Upper lobe of left lung (tissue), 6 donors: ENCODE measurements at regions not wholly inside any gene's neighbourhood (a gene's known extent, or its start where the extent isn't known, plus 50 kb on each side); places are given as distances from the start of the nearest gene placed in this dataset.
A peak's percentile ranks its signal among the peaks of the same experiment; 100 is the strongest.

Experiments
- ATAC-seq, 2 donors: fragments of 200-7000 bp; cut with Tn5 transposase; one replicate each; pipeline ENCODE4 v1.9.1; 2022; ENCODE audit warnings: mild to moderate bottlenecking in 2 of 2, moderate library complexity in 2 of 2; ENCODE audit not compliant: low FRiP score in 2 of 2
- DNase-seq, 2 donors: peaks; one replicate each; pipeline ENCODE4 v3.0.0-alpha.2; 2019 to 2020
- H3K27ac ChIP-seq, 4 donors: fragments of 200-600 bp; sonication (generic); one replicate each; pipeline ENCODE4 v1.5.1; 2016 to 2019
- H3K27me3 ChIP-seq, 4 donors: fragments of 200-600 bp; sonication (generic); one replicate each; pipeline ENCODE4 v1.5.1; 2017 to 2019
- H3K36me3 ChIP-seq, 4 donors: fragments of 200-600 bp; sonication (generic); one replicate each; pipeline ENCODE4 v1.5.1; 2016 to 2019
- H3K4me1 ChIP-seq, 4 donors: fragments of 200-600 bp; sonication (generic); one replicate each; pipeline ENCODE4 v1.5.1; 2018 to 2019
- H3K4me3 ChIP-seq, 4 donors: fragments of 200-600 bp; sonication (generic); one replicate each; pipeline ENCODE4 v1.5.1; 2017 to 2019; ENCODE audit warnings: mild to moderate bottlenecking in 2 of 4, moderate library complexity in 1 of 4
- H3K9me3 ChIP-seq, 4 donors: fragments of 200-600 bp; sonication (generic); one replicate each; pipeline ENCODE4 v1.5.1; 2018 to 2019
- EP300 ChIP-seq, 4 donors: sonication (generic); formaldehyde crosslinking; IDR thresholded peaks; one replicate each; pipeline ENCODE4 v1.5.1; 2017; ENCODE audit warnings: antibody characterized with exemption in 4 of 4, control low read depth in 2 of 4
- POLR2A ChIP-seq, 4 donors: fragments of 450-650 bp; IDR thresholded peaks; one replicate each; pipeline ENCODE4 v1.5.1; 2016 to 2017; ENCODE audit warnings: antibody characterized with exemption in 4 of 4, mild to moderate bottlenecking in 2 of 4
- POLR2AphosphoS5 ChIP-seq, 2 donors: sonication (generic); formaldehyde crosslinking; IDR thresholded peaks; one replicate each; pipeline ENCODE4 v1.5.1; 2017; ENCODE audit warnings: antibody characterized with exemption in 2 of 2
- whole genome bisulfite sequencing, 2 donors: methylation state at CpG; one replicate each; pipeline ENCODE4 v1.1.5; 2017 to 2018; 5-methylcytosine and 5-hydroxymethylcytosine counted together
- TF ChIP-seq, protein P1 (sequence below), 6 experiments: fragments of 450-650 bp in 4 of 6; fragments of 200-600 bp in 2 of 6; sonication (generic) in 2 of 6; IDR thresholded peaks; one replicate each; pipeline ENCODE4 v1.5.1; 2016 to 2019; ENCODE audit warnings: antibody characterized with exemption in 6 of 6
- donor health status: DM: no; HTN: no; CAD: no; lungs with moderate emphysema.
- donor health status: DM: no; HTN: yes; CAD: no; lungs with severe emphysema.

DNA sequence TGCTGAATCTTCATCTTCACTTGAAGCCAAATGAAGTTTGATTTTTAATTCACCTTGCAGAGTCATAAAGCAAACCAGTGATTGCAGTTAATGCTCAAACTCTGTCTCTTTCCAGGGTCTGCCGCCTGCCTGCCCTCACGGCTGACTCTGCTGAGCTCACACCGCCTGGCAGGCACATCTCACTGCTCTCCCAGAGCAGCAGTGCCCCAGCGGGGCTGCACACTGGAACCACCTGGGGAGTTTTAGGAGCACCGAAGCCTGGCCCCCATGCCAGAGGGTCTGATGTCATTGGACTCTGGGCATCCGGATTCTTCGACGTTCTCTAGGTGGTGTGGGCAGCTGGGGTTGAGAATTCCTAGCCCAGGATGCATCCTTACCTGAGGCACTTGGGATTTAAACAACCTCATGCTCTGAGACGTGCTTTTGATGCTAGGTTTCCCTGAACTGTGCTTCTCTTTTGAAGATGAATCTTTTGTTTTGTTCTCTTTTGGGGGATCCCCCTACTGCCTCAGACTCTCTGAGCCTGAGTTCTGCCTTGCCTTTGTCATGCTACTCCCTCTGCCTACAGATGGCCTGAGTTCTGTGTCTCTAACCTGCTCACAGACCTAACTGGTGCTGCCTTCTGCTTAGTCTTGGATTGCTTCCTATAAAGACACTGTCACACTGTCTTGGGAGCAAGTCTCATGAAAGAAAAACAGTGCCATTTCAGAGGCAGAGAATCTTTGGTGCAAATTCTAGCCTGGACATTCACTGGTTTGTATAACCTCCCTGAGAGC lies 438.1 kb upstream of the CCL2 start:
- H3K27ac ChIP-seq: no peak overlapping the region
- H3K4me3 ChIP-seq: no peak overlapping the region
- ATAC-seq: no peak
- H3K9me3 ChIP-seq: no peaks in the 10 kb centered on the region
- DNase-seq: peak in 1 of 2 donors; percentile 26
- TF ChIP-seq POLR2AphosphoS5 (IDR thresholded peaks at IDR 0.05) (no peak), EP300 (IDR thresholded peaks at IDR 0.05) (no peak)
- no peaks in the 10 kb centered on the region for H3K36me3 ChIP-seq
- peaks cover 0 to 4% (median 0%) of the 10 kb centered on the region in 4 donors for H3K4me1 ChIP-seq
- WGBS, 2 donors: 71% methylated on average over 9 of the region's 9 CpGs
- no peaks in the 10 kb centered on the region for H3K27me3 ChIP-seq

DNA sequence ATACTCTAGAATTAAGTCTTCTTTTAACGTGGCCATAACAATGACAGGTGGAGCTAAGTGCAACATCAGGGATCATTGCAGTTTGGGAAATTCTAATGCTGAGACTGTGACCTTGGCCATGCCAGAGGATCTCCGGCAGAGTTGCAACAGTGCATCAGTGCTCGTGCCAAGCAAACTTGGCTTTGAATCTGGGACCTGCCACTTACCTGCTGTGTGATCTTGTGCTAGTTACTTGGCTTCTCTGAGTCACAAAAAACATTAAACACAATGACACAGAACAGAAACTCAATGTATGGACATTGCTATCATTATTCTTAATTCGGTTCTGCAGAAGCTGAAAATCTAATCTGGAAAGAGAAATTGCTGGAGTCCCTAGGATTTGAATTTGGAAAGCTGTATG lies 435.5 kb upstream of the CCL2 start:
- Histone ChIP-seq H3K9me3 (no peaks in the 10 kb centered on the region), H3K27ac (no peak overlapping the region), H3K4me3 (no peak overlapping the region), H3K4me1 (no peaks in the 10 kb centered on the region), H3K27me3 (no peaks in the 10 kb centered on the region), H3K36me3 (no peaks in the 10 kb centered on the region)
- ATAC-seq (no peak), DNase-seq (no peak)
- WGBS, 2 donors: 80 to 83% methylated on average over 4 of the region's 4 CpGs
- TF ChIP-seq POLR2A (IDR thresholded peaks at IDR 0.05) (no peak), POLR2AphosphoS5 (IDR thresholded peaks at IDR 0.05) (no peak), EP300 (IDR thresholded peaks at IDR 0.05) (no peak)
- TF ChIP-seq, protein P1, sequence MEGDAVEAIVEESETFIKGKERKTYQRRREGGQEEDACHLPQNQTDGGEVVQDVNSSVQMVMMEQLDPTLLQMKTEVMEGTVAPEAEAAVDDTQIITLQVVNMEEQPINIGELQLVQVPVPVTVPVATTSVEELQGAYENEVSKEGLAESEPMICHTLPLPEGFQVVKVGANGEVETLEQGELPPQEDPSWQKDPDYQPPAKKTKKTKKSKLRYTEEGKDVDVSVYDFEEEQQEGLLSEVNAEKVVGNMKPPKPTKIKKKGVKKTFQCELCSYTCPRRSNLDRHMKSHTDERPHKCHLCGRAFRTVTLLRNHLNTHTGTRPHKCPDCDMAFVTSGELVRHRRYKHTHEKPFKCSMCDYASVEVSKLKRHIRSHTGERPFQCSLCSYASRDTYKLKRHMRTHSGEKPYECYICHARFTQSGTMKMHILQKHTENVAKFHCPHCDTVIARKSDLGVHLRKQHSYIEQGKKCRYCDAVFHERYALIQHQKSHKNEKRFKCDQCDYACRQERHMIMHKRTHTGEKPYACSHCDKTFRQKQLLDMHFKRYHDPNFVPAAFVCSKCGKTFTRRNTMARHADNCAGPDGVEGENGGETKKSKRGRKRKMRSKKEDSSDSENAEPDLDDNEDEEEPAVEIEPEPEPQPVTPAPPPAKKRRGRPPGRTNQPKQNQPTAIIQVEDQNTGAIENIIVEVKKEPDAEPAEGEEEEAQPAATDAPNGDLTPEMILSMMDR (IDR thresholded peaks at IDR 0.05): no peak

DNA sequence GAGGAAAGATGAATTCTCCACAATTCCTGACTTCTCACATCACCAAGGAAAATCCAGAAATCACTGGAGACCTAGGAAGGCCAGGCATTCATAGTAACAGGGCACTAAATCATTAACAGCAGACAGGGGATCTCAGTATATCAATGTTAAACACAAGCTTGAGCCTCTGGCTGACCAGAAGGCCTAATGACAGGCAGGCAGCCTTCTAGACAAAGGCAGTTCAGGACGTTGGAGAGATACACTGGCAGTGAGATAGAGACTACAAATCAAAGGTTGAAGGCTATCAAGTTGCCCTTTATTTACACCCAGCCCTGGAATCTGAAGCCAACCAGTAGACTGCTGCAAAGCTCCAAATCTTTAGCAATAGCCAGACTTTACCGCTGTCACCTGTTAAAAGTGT lies 422.8 kb upstream of the CCL2 start:
- WGBS, 2 donors: 48 to 54% methylated on average over 2 of the region's 2 CpGs
- TF ChIP-seq, protein P1 (IDR thresholded peaks at IDR 0.05): no peak
- no peak for TF ChIP-seq EP300 (IDR thresholded peaks at IDR 0.05)
- no peak for TF ChIP-seq POLR2A (IDR thresholded peaks at IDR 0.05)
- TF ChIP-seq POLR2AphosphoS5 (IDR thresholded peaks at IDR 0.05): no peak
- Histone ChIP-seq H3K36me3 (no peaks in the 10 kb centered on the region), H3K4me1 (no peaks in the 10 kb centered on the region), H3K9me3 (no peaks in the 10 kb centered on the region), H3K27me3 (no peaks in the 10 kb centered on the region), H3K27ac (no peak overlapping the region), H3K4me3 (no peak overlapping the region)
- no peak for ATAC-seq
- no peak for DNase-seq

DNA sequence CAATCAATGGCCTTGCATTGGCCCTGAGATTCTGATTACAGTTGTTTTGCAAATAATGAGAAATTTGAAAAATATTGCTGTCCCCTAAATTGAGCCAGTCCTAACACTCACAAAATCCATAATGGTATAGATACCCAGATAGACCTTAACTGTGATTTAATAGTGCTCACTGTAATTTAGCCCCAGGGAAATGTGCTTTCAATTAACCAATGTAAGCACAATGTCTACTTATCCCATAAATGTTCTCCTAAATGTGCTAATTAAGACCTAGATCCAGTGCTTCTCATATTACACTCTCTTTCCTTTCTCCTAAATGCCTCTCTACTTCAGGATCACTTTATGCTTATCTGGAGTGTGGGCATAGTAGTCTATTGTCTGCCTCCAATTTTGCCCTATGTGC lies 417.8 kb upstream of the CCL2 start:
- Histone ChIP-seq H3K27ac (no peak overlapping the region), H3K9me3 (no peaks in the 10 kb centered on the region), H3K4me1 (no peaks in the 10 kb centered on the region), H3K4me3 (no peak overlapping the region), H3K36me3 (no peaks in the 10 kb centered on the region), H3K27me3 (no peaks in the 10 kb centered on the region)
- ATAC-seq (no peak), DNase-seq (no peak)
- no peak for TF ChIP-seq EP300 (IDR thresholded peaks at IDR 0.05)
- TF ChIP-seq, protein P1 (IDR thresholded peaks at IDR 0.05): no peak

DNA sequence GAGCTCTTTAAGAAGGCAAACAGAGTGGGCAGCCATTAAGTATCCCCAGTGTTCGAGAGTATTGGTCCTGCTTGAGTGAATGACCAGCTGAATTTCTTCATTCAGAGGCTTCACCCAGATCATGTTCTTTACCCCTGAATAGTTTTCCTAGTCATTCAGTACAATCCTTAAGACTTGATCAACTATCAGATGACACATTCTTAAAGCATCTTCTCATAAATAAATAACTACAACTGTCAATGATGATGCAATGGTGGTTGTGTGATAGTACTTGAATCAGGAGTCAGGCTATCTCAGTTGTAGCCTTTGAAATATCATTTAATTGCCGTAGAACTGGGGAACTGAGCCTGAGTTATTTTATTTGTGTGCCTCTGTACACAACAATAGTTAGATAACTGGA lies 416.8 kb upstream of the CCL2 start:
- ATAC-seq (no peak), DNase-seq (no peak)
- no peaks in the 10 kb centered on the region for H3K27me3 ChIP-seq
- no peaks in the 10 kb centered on the region for H3K36me3 ChIP-seq
- WGBS, 2 donors: 69 to 85% methylated on average over 2 of the region's 2 CpGs
- no peaks in the 10 kb centered on the region for H3K9me3 ChIP-seq
- TF ChIP-seq, protein P1 (IDR thresholded peaks at IDR 0.05): no peak
- TF ChIP-seq POLR2A (IDR thresholded peaks at IDR 0.05) (no peak), POLR2AphosphoS5 (IDR thresholded peaks at IDR 0.05) (no peak), EP300 (IDR thresholded peaks at IDR 0.05) (no peak)
- no peaks in the 10 kb centered on the region for H3K4me1 ChIP-seq
- H3K4me3 ChIP-seq: no peak overlapping the region
- no peak overlapping the region for H3K27ac ChIP-seq
